GM12878 (cell line): ENCODE measurements at regions not wholly inside any gene's neighbourhood (a gene's known extent, or its start where the extent isn't known, plus 50 kb on each side); places are given as distances from the start of the nearest gene placed in this dataset.

Experiments
- ATAC-seq: fragments of 200-7000 bp; cut with Tn5 transposase; 3 replicates; pipeline ENCODE4 v1.9.1; 2020; ENCODE audit warnings: mild to moderate bottlenecking, moderate library complexity
- BruUV-seq: library from RNA; stranded (reverse); fragments of 400-500 nt; replicated peaks from 2 replicates; lab custom pipeline; 2021; lab: Mats Ljungman, UMichigan
- CTCF ChIA-PET: fragments of 300-600 bp; sonication (Branson Sonifier 250); formaldehyde crosslinking; extraction: SDS; loops from one replicate; lab custom pipeline; 2021; ENCODE audit warnings: inconsistent platforms; lab: Yijun Ruan, JAX
- POLR2A ChIA-PET: fragments of 350-600 bp; formaldehyde crosslinking; extraction: SDS; loops from one replicate; lab custom pipeline; 2021; ENCODE audit warnings: inconsistent platforms; lab: Charles Lee
- RAD21 ChIA-PET: fragments of 300-600 bp; sonication (Branson Sonifier 250); formaldehyde crosslinking; loops from one replicate; lab custom pipeline; 2023; ENCODE audit warnings: antibody characterized with exemption; ENCODE audit not compliant: unreplicated experiment; lab: Charles Lee
- SMC1A ChIA-PET: fragments of 300-600 bp; sonication (Branson Sonifier 250); formaldehyde crosslinking; loops from one replicate; lab custom pipeline; 2023; ENCODE audit not compliant: unreplicated experiment, uncharacterized antibody; lab: Charles Lee
- DNase-seq: peaks from one replicate; pipeline ENCODE4 v3.0.0-alpha.2; 2011; ENCODE audit warnings: low read depth, low spot score
- FAIRE-seq: peaks from 3 replicates; lab custom pipeline; 2011; peaks lifted over from hg19 to GRCh38; lab: Jason Lieb, UNC
- H2AFZ ChIP-seq: 2 replicates; pipeline ENCODE4 v1.6.0; 2011; ENCODE audit warnings: low read depth, low read length, control low read depth; ENCODE audit not compliant: control insufficient read depth
- H3K27ac ChIP-seq: 2 replicates; pipeline ENCODE4 v1.5.1; 2011; ENCODE audit warnings: control low read depth; ENCODE audit not compliant: control insufficient read depth, insufficient read depth
- H3K27me3 ChIP-seq, 2 experiments: replicated peaks in 1 of 2; 2 replicates each; pipeline versions ENCODE4 v1.6.0 to v1.6.1; 2011; ENCODE audit warnings: low read length in 1 of 2; ENCODE audit not compliant: control insufficient read depth in 2 of 2, insufficient read depth in 2 of 2
- H3K36me3 ChIP-seq, 2 experiments: 2 replicates each; pipeline ENCODE4 v1.5.1; 2011; ENCODE audit warnings: low read length in 1 of 2; ENCODE audit not compliant: control insufficient read depth in 2 of 2, insufficient read depth in 2 of 2
- H3K4me1 ChIP-seq: 2 replicates; pipeline ENCODE4 v1.6.1; 2011; ENCODE audit warnings: mild to moderate bottlenecking, low read length, moderate library complexity, mixed read lengths; ENCODE audit not compliant: control insufficient read depth, insufficient read depth
- H3K4me2 ChIP-seq: 2 replicates; pipeline ENCODE4 v1.6.0; 2011; ENCODE audit warnings: control low read depth; ENCODE audit not compliant: control insufficient read depth, insufficient read depth
- H3K4me3 ChIP-seq: fragments of 200-600 bp; sonication (generic); 2 replicates; pipeline ENCODE4 v1.5.1; 2016
- H3K79me2 ChIP-seq: 2 replicates; pipeline ENCODE4 v1.6.0; 2011; ENCODE audit warnings: low read length; ENCODE audit not compliant: control insufficient read depth, insufficient read depth
- H3K9ac ChIP-seq: 2 replicates; pipeline ENCODE4 v1.8.0; 2011; ENCODE audit warnings: low read length, control low read depth, mixed read lengths; ENCODE audit not compliant: control insufficient read depth, insufficient read depth
- H3K9me3 ChIP-seq: replicated peaks from 3 replicates; pipeline ENCODE4 v1.5.1; 2011; ENCODE audit warnings: mild to moderate bottlenecking, low read length; ENCODE audit not compliant: control insufficient read depth, insufficient read depth
- H4K20me1 ChIP-seq: 2 replicates; pipeline ENCODE4 v1.6.0; 2011; ENCODE audit not compliant: control insufficient read depth, insufficient read depth
- BCLAF1 ChIP-seq: fragments of 450-650 bp; IDR thresholded peaks from 2 replicates; pipeline ENCODE4 v1.6.1; 2017; ENCODE audit warnings: antibody characterized with exemption, mild to moderate bottlenecking, moderate library complexity
- CHD1 ChIP-seq: IDR thresholded peaks from 2 replicates; pipeline ENCODE4 v1.6.1; 2012; ENCODE audit warnings: low read depth, low read length, improper control_type of control experiment
- CTCF ChIP-seq, 3 experiments: IDR thresholded peaks in 2 of 3; conservative IDR thresholded peaks in 1 of 3; 2 replicates each; pipeline ENCODE4 v1.5.1; 2011; ENCODE audit warnings: low read depth in 3 of 3, low read length in 3 of 3, mild to moderate bottlenecking in 3 of 3, control low read depth in 2 of 3, moderate library complexity in 2 of 3, inconsistent platforms in 1 of 3, mixed read lengths in 1 of 3; ENCODE audit not compliant: control insufficient read depth in 2 of 3, insufficient read depth in 1 of 3; ENCODE audit errors: extremely low read depth in 1 of 3
- FOS ChIP-seq: IDR thresholded peaks from 3 replicates; pipeline ENCODE4 v1.6.1; 2011; ENCODE audit warnings: borderline replicate concordance; ENCODE audit not compliant: insufficient read length; ENCODE audit errors: extremely low read depth
- FOXK2 ChIP-seq: fragments of 450-650 bp; IDR thresholded peaks from 2 replicates; pipeline ENCODE4 v1.6.1; 2017; ENCODE audit warnings: mild to moderate bottlenecking, moderate library complexity
- FOXM1 ChIP-seq: IDR thresholded peaks from 2 replicates; pipeline ENCODE4 v1.6.1; 2012; ENCODE audit warnings: low read depth, mild to moderate bottlenecking, inconsistent platforms, low read length, moderate library complexity
- KLF5 ChIP-seq: fragments of 450-650 bp; IDR thresholded peaks from 2 replicates; pipeline ENCODE4 v1.6.1; 2014; ENCODE audit warnings: mild to moderate bottlenecking; ENCODE audit not compliant: partially characterized antibody
- MEF2B ChIP-seq: fragments of 450-650 bp; IDR thresholded peaks from 2 replicates; pipeline ENCODE4 v1.6.1; 2018; ENCODE audit warnings: mild to moderate bottlenecking, moderate library complexity; ENCODE audit not compliant: partially characterized antibody, poor library complexity, severe bottlenecking
- NBN ChIP-seq: fragments of 450-650 bp; IDR thresholded peaks from 2 replicates; pipeline ENCODE4 v1.6.1; 2016
- PAX5 ChIP-seq: IDR thresholded peaks from 2 replicates; pipeline ENCODE4 v1.6.1; 2011; ENCODE audit warnings: low read depth, low read length, borderline replicate concordance
- PBX3 ChIP-seq: IDR thresholded peaks from 2 replicates; pipeline ENCODE4 v1.6.1; 2011; ENCODE audit warnings: mild to moderate bottlenecking, low read depth, low read length, moderate library complexity; ENCODE audit not compliant: insufficient replicate concordance
- RAD21 ChIP-seq: IDR thresholded peaks from 2 replicates; pipeline ENCODE4 v1.6.1; 2011; ENCODE audit warnings: mild to moderate bottlenecking, low read depth, low read length, moderate library complexity; ENCODE audit not compliant: insufficient read depth
- STAT1 ChIP-seq: fragments of 450-650 bp; conservative IDR thresholded peaks from 2 replicates; pipeline ENCODE4 v1.6.1; 2014; ENCODE audit warnings: antibody characterized with exemption, mild to moderate bottlenecking
- TCF12 ChIP-seq: IDR thresholded peaks from 2 replicates; pipeline ENCODE4 v1.6.1; 2011; ENCODE audit warnings: low read depth, mild to moderate bottlenecking, low read length
- ZNF687 ChIP-seq: fragments of 450-650 bp; IDR thresholded peaks from 2 replicates; pipeline ENCODE4 v1.6.1; 2017; ENCODE audit warnings: mild to moderate bottlenecking, moderate library complexity
- ZSCAN29 ChIP-seq: fragments of 450-650 bp; IDR thresholded peaks from 2 replicates; pipeline ENCODE4 v1.6.1; 2017; ENCODE audit warnings: mild to moderate bottlenecking, moderate library complexity
- WGBS: methylation state at CpG from one replicate; pipeline ENCODE4 v1.1.6; 2016; ENCODE audit warnings: low lambda C conversion rate; ENCODE audit not compliant: insufficient replicate concordance, insufficient coverage; ENCODE audit errors: missing lambda C conversion rate; 5-methylcytosine and 5-hydroxymethylcytosine counted together
- in situ Hi-C: fragments of 300-500 bp; cut with MboI; formaldehyde crosslinking; loops from 9 replicates; pipeline ENCODE4 v1.14.3; 2018; ENCODE audit warnings: mixed read lengths
- intact Hi-C: fragments of 100-400 bp; cut with micrococcal nuclease; formaldehyde crosslinking; loops from one replicate; pipeline ENCODE4 v1.14.2; 2022; ENCODE audit not compliant: unreplicated experiment

- intact Hi-C loops: no loop called here
- ATAC-seq (no peak), FAIRE-seq (no peak), DNase-seq (no peak)
- Histone ChIP-seq H3K36me3 (no peaks in the 10 kb centered on the region), H3K27me3 (no peaks in the 10 kb centered on the region), H3K9me3 (no peaks in the 10 kb centered on the region), H3K4me2 (no peak overlapping the region), H2AFZ (no peak overlapping the region), H3K4me1 (no peaks in the 10 kb centered on the region), H3K27ac (no peak overlapping the region), H3K4me3 (no peak overlapping the region), H3K79me2 (no peaks in the 10 kb centered on the region), H4K20me1 (no peaks in the 10 kb centered on the region), H3K9ac (no peak overlapping the region)
- SMC1A ChIA-PET: interaction anchor here (1.2 kb wide), 1 partner anchor 149 kb away, joined by 3 read pairs; no protein-coding TSS in a partner anchor
- in situ Hi-C loops: no loop called here
- POLR2A ChIA-PET: no interaction called here
- BruUV-seq: no TSS peak
- CTCF ChIA-PET: no interaction called here
- RAD21 ChIA-PET: no interaction called here
- no CpG with 5 or more reads among the region's 1 CpG for WGBS
- TF ChIP-seq ZSCAN29 (no peak), STAT1 (no peak), MEF2B (no peak), KLF5 (no peak), TCF12 (no peak), FOS (no peak), PBX3 (no peak), PAX5 (no peak), ZNF687 (no peak), BCLAF1 (no peak), NBN (no peak), FOXK2 (no peak), FOXM1 (no peak), RAD21 (no peak), CTCF (IDR thresholded peaks at IDR 0.05 in 2 of 3, conservative IDR thresholded peaks at IDR 0.05 in 1 of 3; ENCODE audit: control insufficient read depth in 2 of 3, extremely low read depth in 1 of 3, insufficient read depth in 1 of 3, low read depth in 3 of 3, low read length in 3 of 3) (no peak), CHD1 (no peak)
Observed at GRCh38 chr21:18801468-18801867, 397.9 kb upstream of the TMPRSS15 start.
